NCI-H748 (cell line): ENCODE measurements at regions not wholly inside any gene's neighbourhood (a gene's known extent, or its start where the extent isn't known, plus 50 kb on each side); places are given as distances from the start of the nearest gene placed in this dataset.
"Not testable (repeated sequence)": the region's sequence is repeated elsewhere in the genome, so short reads cannot be mapped to it uniquely, and the experiment has no call there.

Source experiments
- DNase-seq: peaks from one replicate; lab custom pipeline; 2025; ENCODE audit not compliant: unreplicated experiment; lab: John Stamatoyannopoulos, UW

- DNase-seq = no peak
These were observed 85.7 kb upstream of the AK4 start for GRCh38 chr1:65062339-65062738.

- peak; percentile 51 for DNase-seq
These were observed 85.0 kb upstream of the AK4 start for GRCh38 chr1:65063025-65063424.

DNA sequence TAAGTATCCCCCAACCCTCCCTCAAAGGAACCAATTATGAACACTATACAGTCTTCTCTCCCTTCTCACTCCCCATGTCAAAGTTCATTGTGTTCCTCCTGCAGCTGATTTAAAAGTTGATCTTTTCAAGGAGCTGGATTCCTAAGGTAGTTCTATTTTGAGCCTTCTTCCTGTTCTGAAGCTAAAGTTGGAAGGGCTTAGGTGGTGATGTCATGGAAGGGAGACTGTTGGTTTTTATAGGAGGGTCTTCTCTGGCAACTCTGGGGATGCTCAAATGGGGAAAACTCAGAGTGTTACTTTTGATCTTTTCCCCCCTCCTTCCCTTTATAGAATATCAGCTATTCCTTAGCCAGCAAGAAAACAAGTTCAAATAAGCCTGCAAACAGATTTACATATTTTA, 83.0 kb upstream of the AK4 start:
- DNase-seq = no peak

DNA sequence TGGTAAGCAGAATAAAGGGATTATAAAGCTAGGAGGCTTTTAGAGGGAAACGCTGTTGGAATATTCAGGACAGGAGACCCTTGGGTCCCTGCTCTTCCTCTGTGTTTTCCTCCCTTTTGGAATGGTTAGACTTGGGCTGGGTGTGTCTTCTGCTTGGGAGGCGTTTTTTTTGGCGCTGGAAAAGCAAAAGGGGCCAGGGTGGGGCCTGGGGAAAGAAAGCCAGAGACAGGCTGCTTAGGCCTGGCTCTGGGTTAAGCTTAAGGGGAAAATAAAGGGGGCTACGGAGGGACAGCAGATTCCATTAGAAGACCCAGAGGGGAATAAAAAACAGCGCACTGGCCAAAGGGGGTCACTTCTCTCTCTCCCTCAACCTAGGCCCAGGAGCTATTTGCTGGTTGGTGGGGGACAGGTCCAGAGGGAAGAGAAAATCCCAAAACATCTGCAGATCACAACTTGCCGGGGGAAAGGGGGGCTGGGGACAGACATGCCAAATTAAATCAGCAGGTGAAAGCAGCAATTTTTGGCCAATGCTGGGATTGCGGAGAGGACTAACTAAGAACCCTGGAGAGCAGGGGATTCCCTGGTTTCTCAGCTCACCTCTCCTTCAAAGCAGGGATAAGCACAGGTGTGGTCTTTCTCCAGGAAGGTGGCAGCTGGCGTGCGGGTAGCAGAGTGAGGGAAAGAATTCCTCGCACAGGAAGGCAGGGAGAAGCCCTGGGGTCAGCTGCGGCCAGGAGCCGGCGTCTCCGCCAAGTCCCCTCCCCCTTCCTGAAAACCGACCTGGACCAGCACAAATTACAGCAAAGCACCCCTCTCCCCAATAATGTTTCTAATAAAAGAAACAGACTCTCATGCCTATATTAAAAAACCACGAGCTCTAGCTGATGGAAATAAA, 82.2 kb upstream of the AK4 start:
- peak; percentile 48 for DNase-seq

DNA sequence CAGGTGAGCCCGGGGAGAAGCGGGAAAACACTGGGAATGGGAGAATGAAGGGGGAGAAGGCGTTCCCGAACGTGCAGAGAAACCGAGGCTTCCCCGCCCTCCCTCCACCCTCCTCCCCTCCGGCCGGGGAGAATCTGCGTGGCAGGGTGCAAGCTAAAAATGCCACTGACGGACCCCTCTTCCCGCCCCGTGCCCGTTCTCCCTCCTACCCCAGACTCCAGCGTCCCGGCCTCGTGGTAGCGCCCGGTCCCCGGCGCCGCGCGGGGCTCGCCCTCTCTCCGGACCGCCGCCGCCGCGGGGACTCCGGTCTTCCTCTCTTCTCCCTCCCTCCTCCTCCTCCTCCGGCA, 81.6 kb upstream of the AK4 start:
- no peak for DNase-seq

- DNase-seq = peak; percentile 67
These were observed 81.1 kb upstream of the AK4 start for GRCh38 chr1:65066766-65067490.

DNA sequence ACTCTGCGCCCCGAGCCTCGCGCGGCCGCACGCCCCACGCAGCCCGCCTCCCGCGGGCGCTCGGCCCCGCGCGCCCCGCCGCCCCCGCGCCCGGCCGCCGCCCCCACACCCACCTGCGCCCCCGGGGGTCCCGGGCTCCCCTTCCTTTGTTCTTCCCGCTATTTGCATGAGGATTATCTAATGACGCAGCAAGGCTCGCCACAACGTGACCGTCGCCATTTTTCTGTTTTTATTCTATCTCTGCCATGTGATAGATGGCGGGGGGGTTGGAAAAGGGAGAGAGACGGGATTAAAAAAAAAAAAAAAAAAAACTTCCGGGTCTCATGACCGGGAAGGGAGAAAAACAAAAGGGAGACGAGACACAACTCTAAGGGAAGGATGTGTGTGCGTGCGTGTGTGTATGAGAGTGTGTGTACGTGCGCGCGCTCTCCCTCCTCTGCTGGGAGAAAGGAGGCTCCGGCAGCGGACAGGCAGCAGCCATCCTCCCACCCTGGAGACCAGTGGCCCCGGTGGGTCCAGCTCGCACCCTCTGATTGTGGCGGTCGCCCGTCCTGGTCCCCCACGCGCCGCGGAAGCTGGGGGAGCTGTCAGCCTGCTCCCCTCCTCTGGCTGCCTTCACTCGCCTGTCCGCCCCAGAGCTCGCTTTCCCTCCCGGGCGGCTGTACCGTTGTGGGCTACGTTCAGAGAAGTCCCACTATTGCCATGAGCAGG, 80.4 kb upstream of the AK4 start:
- DNase-seq = peak; percentile 75

- peak; percentile 37 for DNase-seq
These were observed 79.6 kb upstream of the AK4 start for GRCh38 chr1:65068202-65069010.

GRCh38 chr1:65069011-65069565, 78.9 kb upstream of the AK4 start:
- DNase-seq = no peak

- DNase-seq = no peak
These were observed 75.2 kb upstream of the AK4 start for GRCh38 chr1:65072845-65073244.

- peak; percentile 64 for DNase-seq
These were observed 72.7 kb upstream of the AK4 start for GRCh38 chr1:65075123-65075976.

- DNase-seq = no peak
These were observed 70.6 kb upstream of the AK4 start for GRCh38 chr1:65077369-65077768.

GRCh38 chr1:65079941-65080340, 68.1 kb upstream of the AK4 start:
- DNase-seq = no peak

GRCh38 chr1:65082346-65083040, 65.5 kb upstream of the AK4 start:
- no peak for DNase-seq

GRCh38 chr1:65083263-65083896, 64.6 kb upstream of the AK4 start:
- no peak for DNase-seq

- DNase-seq = no peak
These were observed 63.9 kb upstream of the AK4 start for GRCh38 chr1:65084066-65084465.

- not testable (repeated sequence) for DNase-seq
These were observed 60.5 kb upstream of the AK4 start for GRCh38 chr1:65087519-65087918.

DNA sequence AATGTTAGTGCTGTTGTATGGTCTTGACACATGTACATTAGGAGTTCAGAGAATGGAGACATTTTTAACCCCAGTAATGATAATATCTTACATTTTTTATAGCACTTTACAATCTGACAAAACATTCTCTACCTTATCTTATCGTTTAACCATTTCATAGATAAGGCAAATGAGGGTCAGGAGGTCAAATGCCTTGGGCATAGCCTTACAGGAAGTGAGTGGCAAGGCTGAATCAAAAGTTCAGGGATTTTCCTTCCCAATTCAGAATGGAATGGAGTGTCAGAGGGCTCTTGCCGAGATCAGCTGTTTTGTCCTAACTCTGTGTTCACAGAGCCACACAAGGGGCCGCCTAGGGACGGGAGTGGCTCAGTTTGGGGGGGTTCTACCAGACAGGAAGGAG, 57.6 kb upstream of the AK4 start:
- DNase-seq = no peak

GRCh38 chr1:65092691-65093090, 55.3 kb upstream of the AK4 start:
- DNase-seq = no peak
